Neural cell (in vitro differentiated cells): ENCODE measurements at regions not wholly inside any gene's neighbourhood (a gene's known extent, or its start where the extent isn't known, plus 50 kb on each side); places are given as distances from the start of the nearest gene placed in this dataset.

ENCODE experiments used
- EZH2 ChIP-seq: fragments of 200-600, 300-800 bp; shearing (Covaris generic), sonication (generic); IDR thresholded peaks from 2 replicates; pipeline ENCODE4 v1.6.1; 2014; ENCODE audit warnings: antibody characterized with exemption, low read length, borderline replicate concordance, mild to moderate bottlenecking; ENCODE audit not compliant: insufficient read depth, poor library complexity, severe bottlenecking
- MXI1 ChIP-seq: fragments of 450-650 bp; conservative IDR thresholded peaks from 2 replicates; pipeline ENCODE4 v1.6.1; 2014; ENCODE audit warnings: antibody characterized with exemption, mild to moderate bottlenecking; ENCODE audit not compliant: poor library complexity, severe bottlenecking
- POLR2AphosphoS5 ChIP-seq: IDR thresholded peaks from 2 replicates; pipeline ENCODE4 v1.6.1; 2012
- RAD21 ChIP-seq: fragments of 450-650 bp; conservative IDR thresholded peaks from 2 replicates; pipeline ENCODE4 v1.6.1; 2014; ENCODE audit warnings: antibody characterized with exemption, mild to moderate bottlenecking, moderate library complexity
- SMC3 ChIP-seq: fragments of 450-650 bp; conservative IDR thresholded peaks from 2 replicates; pipeline ENCODE4 v1.6.1; 2014; ENCODE audit warnings: antibody characterized with exemption, mild to moderate bottlenecking, moderate library complexity; ENCODE audit not compliant: poor library complexity
- TAF1 ChIP-seq: IDR thresholded peaks from 2 replicates; pipeline ENCODE4 v1.6.1; 2012; ENCODE audit warnings: low read depth
- TF ChIP-seq, protein P1 (sequence below): fragments of 450-650 bp; IDR thresholded peaks from 2 replicates; pipeline ENCODE4 v1.5.1; 2014; ENCODE audit warnings: antibody characterized with exemption, mild to moderate bottlenecking, moderate library complexity; ENCODE audit not compliant: poor library complexity, severe bottlenecking

DNA sequence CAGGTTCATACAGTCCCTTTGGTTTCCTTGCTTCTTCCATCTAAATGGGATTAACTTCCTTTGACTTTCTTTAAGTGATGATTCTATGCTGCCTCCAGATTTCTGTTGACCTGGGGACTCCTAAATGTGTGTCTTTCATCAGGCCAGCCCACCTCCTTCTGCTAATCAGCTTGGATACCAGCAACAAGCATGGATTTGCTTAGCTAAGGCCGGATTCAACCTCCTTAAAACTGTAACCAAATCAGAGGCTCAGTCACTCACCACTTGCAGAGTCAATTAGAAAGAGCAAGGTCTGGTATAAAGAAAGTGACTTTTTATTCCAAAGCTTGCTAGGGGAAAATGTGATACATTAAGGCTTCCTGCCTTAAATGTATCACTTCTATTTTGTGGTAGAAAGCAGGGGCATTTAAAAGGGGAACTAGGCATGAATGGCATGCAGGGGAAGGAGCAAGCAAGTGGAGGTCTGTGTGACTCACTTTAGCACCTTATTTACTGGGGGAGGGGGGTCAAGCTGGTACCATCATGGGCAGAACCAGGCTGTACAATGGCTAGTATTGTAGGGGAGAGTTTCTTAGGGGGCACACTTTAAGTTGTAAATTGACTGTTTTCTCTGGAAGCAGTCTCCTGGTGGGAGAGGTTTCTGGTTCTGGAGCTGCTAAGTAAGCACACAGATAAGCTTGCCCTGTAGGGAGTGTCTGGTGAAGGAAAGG lies 239.0 kb upstream of the PDGFD start:
- TF ChIP-seq SMC3 (no peak), MXI1 (no peak), EZH2 (no peak), POLR2AphosphoS5 (no peak), RAD21 (no peak), TAF1 (no peak)
- TF ChIP-seq, protein P1, sequence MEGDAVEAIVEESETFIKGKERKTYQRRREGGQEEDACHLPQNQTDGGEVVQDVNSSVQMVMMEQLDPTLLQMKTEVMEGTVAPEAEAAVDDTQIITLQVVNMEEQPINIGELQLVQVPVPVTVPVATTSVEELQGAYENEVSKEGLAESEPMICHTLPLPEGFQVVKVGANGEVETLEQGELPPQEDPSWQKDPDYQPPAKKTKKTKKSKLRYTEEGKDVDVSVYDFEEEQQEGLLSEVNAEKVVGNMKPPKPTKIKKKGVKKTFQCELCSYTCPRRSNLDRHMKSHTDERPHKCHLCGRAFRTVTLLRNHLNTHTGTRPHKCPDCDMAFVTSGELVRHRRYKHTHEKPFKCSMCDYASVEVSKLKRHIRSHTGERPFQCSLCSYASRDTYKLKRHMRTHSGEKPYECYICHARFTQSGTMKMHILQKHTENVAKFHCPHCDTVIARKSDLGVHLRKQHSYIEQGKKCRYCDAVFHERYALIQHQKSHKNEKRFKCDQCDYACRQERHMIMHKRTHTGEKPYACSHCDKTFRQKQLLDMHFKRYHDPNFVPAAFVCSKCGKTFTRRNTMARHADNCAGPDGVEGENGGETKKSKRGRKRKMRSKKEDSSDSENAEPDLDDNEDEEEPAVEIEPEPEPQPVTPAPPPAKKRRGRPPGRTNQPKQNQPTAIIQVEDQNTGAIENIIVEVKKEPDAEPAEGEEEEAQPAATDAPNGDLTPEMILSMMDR: no peak
